ACC112 (cell line): ENCODE measurements at regions not wholly inside any gene's neighbourhood (a gene's known extent, or its start where the extent isn't known, plus 50 kb on each side); places are given as distances from the start of the nearest gene placed in this dataset.

Experiments used
- H2AFZ ChIP-seq: fragments of 200-600 bp; sonication (generic); one replicate; pipeline ENCODE4 v1.6.0; 2017; ENCODE audit warnings: antibody characterized with exemption, low read length; ENCODE audit not compliant: unreplicated experiment
- H3K27ac ChIP-seq: fragments of 200-600 bp; sonication (generic); 2 replicates; pipeline ENCODE4 v1.5.1; 2014; ENCODE audit warnings: low read depth, mild to moderate bottlenecking, antibody characterized with exemption, low read length, moderate library complexity
- H3K27me3 ChIP-seq: fragments of 200-600 bp; sonication (generic); 2 replicates; pipeline ENCODE4 v1.6.1; 2014; ENCODE audit warnings: mild to moderate bottlenecking, antibody characterized with exemption, low read length, moderate library complexity, mixed read lengths; ENCODE audit not compliant: insufficient read depth
- H3K36me3 ChIP-seq: fragments of 200-600 bp; sonication (generic); 2 replicates; pipeline ENCODE4 v1.6.1; 2016; ENCODE audit warnings: mild to moderate bottlenecking, antibody characterized with exemption, low read length, moderate library complexity, mixed read lengths; ENCODE audit not compliant: insufficient read depth
- H3K4me1 ChIP-seq: fragments of 200-600 bp; sonication (generic); one replicate; pipeline ENCODE4 v1.6.1; 2016; ENCODE audit warnings: low read length, mixed read lengths; ENCODE audit not compliant: insufficient read depth, unreplicated experiment, control insufficient read depth
- H3K4me3 ChIP-seq: fragments of 200-600 bp; sonication (generic); 2 replicates; pipeline ENCODE4 v1.5.1; 2014; ENCODE audit warnings: mild to moderate bottlenecking, low read depth, low read length
- H3K79me2 ChIP-seq: fragments of 200-600 bp; sonication (generic); one replicate; pipeline ENCODE4 v1.6.0; 2016; ENCODE audit warnings: low read length; ENCODE audit not compliant: control insufficient read depth, unreplicated experiment, insufficient read depth

DNA sequence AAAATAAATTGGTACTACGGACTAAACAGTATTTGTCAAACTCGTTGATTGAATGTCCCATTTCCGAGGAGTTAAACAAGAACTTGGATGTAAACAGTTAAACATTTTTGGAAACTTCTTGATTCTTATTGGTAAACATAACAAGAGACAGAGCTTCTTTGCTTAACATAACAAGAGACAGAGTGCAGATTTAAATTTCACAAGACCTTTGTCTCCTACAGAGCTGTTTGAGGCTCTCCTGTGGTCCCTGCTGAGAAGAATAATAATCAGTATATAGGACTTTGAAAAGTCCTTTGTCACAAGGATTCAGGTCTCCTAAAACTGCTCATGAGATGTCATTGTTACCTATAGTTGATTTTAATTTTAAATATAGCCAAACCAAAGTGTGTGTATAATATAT is 170.6 kb upstream of the C21orf91 start:
- H3K36me3 ChIP-seq, result no peaks in the 10 kb centered on the region
- no peak overlapping the region for H3K27ac ChIP-seq
- H3K27me3 ChIP-seq, result no peaks in the 10 kb centered on the region
- no peaks in the 10 kb centered on the region for H3K4me1 ChIP-seq
- no peak overlapping the region for H2AFZ ChIP-seq
- H3K4me3 ChIP-seq, result no peak overlapping the region
- H3K79me2 ChIP-seq, result no peaks in the 10 kb centered on the region

DNA sequence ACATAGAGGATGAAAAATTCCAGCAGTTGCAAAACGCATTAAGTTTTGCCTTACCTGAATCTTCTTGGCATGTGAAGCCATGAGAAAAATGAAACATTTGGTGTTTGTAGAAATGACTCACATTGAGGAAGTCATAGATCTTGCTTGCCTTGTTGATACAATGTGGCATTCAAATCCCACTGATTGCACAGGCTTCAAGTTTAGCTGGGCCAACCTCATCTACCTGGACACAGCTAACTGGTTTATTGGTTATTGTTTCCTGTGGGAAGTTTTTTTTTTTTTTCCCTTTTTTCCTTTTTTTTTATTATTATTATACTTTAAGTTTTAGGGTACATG is 168.9 kb upstream of the C21orf91 start:
- Histone ChIP-seq H3K79me2 (no peaks in the 10 kb centered on the region), H3K27ac (no peak overlapping the region), H3K27me3 (no peaks in the 10 kb centered on the region), H3K4me3 (no peak overlapping the region), H3K4me1 (no peaks in the 10 kb centered on the region), H3K36me3 (no peaks in the 10 kb centered on the region), H2AFZ (no peak overlapping the region)

DNA sequence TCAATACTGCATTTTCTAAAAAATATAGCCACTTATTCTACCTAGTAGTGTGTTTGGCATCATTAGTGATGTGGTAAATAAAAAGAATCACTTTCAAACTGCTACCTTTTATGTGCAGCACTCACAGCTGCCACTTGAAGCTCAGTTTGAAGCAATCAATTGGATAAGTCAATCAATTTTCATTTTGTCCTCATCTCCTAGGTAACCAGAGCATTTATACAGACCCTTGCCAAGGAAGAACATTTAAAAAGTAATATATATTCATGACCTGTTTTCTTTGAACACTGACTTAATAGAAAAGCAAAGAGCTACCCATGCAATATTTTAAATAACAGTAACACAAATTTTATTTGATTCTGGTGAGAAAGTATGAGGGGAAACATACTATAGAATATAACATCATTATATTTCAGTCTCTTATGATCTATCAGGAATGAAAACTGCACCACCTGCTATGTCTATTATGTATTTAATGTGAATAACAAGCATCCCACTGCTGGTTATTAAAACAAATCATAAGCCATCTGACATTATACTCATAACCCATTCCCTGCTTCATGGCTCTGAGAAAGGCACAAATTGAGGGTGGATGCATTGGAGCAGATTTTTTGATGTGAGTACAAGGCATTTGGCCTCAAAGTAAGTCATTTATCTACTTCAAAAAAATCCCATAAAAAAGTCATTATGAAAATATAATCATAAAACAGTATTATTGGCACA is 168.4 kb upstream of the C21orf91 start:
- no peak overlapping the region for H3K4me3 ChIP-seq
- H3K27me3 ChIP-seq, result no peaks in the 10 kb centered on the region
- no peaks in the 10 kb centered on the region for H3K4me1 ChIP-seq
- H2AFZ ChIP-seq, result no peak overlapping the region
- H3K36me3 ChIP-seq, result no peaks in the 10 kb centered on the region
- H3K27ac ChIP-seq, result no peak overlapping the region
- no peaks in the 10 kb centered on the region for H3K79me2 ChIP-seq

DNA sequence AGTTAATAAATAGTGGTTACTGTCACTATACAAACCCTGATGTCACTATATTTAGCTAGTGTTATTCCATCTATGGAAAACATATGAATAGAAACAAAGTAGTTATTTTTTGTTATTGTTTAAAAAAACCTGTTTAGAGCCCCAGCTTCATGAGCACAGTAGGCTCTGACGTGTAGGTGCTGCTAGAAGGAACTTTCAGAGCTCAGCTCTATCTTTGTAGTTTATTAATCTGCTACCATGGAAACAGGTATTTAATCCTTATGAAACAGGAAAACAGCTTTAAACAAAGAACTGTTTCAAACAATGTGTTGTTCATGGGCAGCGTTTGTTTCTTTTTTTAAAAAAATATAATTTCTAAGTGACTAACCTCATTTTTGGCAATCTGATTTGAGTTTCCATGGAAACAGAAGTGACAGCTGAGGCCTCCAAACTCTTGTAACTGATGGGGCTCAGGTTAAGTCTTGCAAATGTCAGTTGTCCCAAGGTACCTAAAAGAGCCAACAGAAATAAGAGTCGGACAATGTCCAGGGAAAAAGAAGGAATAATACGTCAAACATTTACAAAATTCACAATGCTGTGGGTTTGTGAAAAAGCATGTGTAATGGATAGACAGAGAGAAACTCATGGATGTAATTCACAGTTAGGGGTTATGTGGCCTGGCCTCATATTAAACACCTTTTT is 162.0 kb upstream of the C21orf91 start:
- no peaks in the 10 kb centered on the region for H3K79me2 ChIP-seq
- H3K36me3 ChIP-seq, result no peaks in the 10 kb centered on the region
- no peaks in the 10 kb centered on the region for H3K27me3 ChIP-seq
- no peak overlapping the region for H3K4me3 ChIP-seq
- H2AFZ ChIP-seq, result no peak overlapping the region
- H3K4me1 ChIP-seq, result no peaks in the 10 kb centered on the region
- H3K27ac ChIP-seq, result no peak overlapping the region

DNA sequence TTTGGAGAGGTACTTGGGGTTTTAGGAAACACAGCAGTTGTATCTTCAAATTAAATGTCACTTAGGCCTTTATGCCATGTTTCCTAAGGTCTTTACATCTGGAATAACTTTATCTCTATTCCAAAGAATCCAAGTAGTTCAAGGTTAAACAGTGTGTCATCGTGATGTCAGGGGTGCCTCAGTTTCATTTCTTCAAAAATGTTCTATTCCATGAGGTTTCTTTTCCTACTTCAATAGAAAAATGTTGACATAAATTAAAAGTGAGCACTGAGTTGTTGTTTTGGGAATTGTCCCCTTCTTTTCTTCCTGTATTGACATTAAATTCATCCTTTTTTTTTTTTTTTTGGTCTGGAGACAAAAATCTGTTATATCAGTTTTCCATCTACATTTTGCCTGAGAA is 160.6 kb upstream of the C21orf91 start:
- H3K4me3 ChIP-seq, result no peak overlapping the region
- H3K36me3 ChIP-seq, result no peaks in the 10 kb centered on the region
- no peaks in the 10 kb centered on the region for H3K27me3 ChIP-seq
- no peak overlapping the region for H3K27ac ChIP-seq
- no peak overlapping the region for H2AFZ ChIP-seq
- H3K79me2 ChIP-seq, result no peaks in the 10 kb centered on the region
- H3K4me1 ChIP-seq, result no peaks in the 10 kb centered on the region

DNA sequence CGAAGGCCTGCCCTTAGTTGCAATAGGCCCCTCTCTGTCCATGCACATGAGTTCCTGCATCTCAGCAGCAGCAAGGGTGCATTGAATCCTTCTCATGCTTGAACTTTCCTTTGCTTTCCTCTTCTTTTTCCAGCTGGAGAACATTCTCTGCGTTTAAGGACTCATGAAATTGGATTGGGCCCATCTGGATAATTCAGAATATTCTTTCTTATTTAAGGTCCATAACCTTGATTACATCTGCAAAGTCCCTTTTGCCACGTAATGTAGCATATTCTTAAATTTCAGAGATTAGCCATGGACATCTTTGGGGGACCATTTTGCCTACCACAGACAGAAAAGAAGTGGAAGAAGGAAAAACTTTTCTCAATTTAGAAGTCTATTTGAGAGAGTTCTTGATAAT is 159.7 kb upstream of the C21orf91 start:
- Histone ChIP-seq H3K27ac (no peak overlapping the region), H3K79me2 (no peaks in the 10 kb centered on the region), H3K4me3 (no peak overlapping the region), H3K27me3 (no peaks in the 10 kb centered on the region), H2AFZ (no peak overlapping the region), H3K36me3 (no peaks in the 10 kb centered on the region), H3K4me1 (no peaks in the 10 kb centered on the region)

DNA sequence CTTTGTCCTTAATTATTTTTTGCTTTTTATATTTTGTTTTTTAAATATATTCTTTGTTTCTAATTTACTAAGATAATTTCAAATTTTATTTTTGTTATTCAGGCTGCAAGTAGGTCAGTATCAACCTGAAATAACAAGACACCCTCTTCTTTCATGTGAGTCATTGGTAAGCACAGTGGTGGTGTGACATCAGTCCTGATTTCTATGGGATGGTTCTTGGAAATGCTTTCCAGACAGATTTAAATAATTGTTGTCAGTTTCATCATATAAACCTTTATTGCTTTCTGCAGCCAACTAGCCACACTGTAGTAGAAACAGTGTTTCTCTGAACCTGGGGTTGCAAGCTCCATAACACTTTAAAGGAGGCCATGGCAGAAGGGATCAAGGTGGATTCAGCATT is 157.5 kb upstream of the C21orf91 start:
- Histone ChIP-seq H3K27me3 (no peaks in the 10 kb centered on the region), H3K79me2 (no peaks in the 10 kb centered on the region), H2AFZ (no peak overlapping the region)

DNA sequence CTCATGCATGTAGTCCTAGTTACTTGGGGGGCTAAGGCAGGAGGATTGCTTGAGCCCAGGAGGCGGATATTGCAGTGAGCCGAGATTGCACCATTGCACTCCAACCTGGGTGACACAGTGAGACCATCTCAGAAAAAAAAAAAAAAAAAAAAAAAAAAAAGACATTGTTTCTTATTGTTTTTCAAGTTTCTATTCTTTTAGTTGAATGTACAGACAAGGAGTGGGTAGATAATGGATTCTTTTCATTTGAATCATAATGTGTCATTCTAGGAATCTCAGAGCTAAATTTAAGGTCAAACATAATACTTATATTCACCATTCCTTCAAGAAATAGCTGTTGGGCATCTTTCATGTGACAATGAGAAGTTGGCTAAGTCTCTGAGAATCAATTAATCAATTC is 157.0 kb upstream of the C21orf91 start:
- Histone ChIP-seq H3K79me2 (no peaks in the 10 kb centered on the region), H3K27me3 (no peaks in the 10 kb centered on the region), H3K4me1 (no peaks in the 10 kb centered on the region), H3K4me3 (no peak overlapping the region), H3K36me3 (no peaks in the 10 kb centered on the region), H3K27ac (no peak overlapping the region), H2AFZ (no peak overlapping the region)

More for the DNA sequence above, 157.5 kb upstream of the C21orf91 start:
- Histone ChIP-seq H3K27ac (no peak overlapping the region), H3K4me3 (no peak overlapping the region), H3K36me3 (no peaks in the 10 kb centered on the region), H3K4me1 (no peaks in the 10 kb centered on the region)

DNA sequence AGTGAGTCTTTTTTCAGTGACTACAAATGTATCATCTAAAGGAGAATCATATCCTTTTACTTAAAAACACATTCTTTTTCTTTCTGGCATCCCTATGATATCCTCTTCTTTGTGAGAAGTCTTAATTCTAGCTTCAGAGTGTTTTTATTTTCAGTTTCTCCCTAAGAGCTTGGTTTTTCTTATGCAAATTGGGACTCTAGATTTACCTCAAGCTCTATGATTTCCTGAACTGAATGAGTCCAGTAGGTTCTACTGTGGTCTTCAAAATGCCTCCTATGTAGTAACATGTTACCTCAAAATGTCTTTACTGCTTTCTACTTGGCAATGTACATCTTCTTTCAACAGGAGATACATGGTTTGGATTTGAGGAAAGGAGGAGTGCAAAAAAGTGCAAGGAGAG is 148.2 kb upstream of the C21orf91 start:
- H3K4me1 ChIP-seq, result no peaks in the 10 kb centered on the region
- no peak overlapping the region for H3K27ac ChIP-seq
- no peaks in the 10 kb centered on the region for H3K79me2 ChIP-seq
- no peak overlapping the region for H3K4me3 ChIP-seq
- no peak overlapping the region for H2AFZ ChIP-seq
- no peaks in the 10 kb centered on the region for H3K36me3 ChIP-seq
- H3K27me3 ChIP-seq, result no peaks in the 10 kb centered on the region

DNA sequence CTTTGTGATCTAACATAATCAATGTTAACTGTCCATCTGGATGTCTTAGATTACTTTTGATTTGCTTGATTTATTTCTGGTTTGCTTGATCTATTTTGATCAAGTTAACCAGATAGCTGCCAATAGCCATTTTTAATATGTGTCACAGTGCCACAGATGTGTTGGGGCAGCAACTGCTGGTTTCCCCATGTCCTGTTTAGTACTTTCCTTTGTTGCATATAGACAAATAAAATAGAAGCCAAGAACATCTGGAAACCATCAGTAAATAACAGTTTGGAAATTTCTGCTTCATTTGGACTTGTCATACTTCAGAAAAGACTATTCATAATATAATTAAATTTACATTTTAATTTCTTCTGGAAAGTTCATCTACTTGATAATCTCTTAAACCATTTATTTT is 145.6 kb upstream of the C21orf91 start:
- no peaks in the 10 kb centered on the region for H3K79me2 ChIP-seq
- no peak overlapping the region for H2AFZ ChIP-seq
- H3K27ac ChIP-seq, result no peak overlapping the region
- H3K4me3 ChIP-seq, result no peak overlapping the region
- H3K4me1 ChIP-seq, result no peaks in the 10 kb centered on the region
- no peaks in the 10 kb centered on the region for H3K27me3 ChIP-seq
- H3K36me3 ChIP-seq, result no peaks in the 10 kb centered on the region

DNA sequence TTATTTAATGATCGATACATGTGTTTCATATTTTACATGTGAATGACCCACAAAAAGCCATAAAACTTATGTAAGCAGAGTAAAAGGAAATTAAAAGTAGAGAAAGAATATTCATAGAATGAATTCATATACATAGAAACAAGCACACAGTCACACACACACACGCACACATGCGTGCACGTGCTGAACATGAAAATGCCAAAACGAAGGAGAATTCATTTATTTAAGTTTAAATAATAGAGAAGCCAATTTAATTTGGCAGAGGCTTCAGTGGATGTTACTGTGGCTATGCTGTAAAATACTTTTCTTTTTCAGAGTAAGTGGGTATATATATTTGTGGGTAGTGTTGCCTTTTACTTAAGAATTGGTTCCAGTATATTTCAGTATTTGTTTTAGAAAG is 145.0 kb upstream of the C21orf91 start:
- Histone ChIP-seq H2AFZ (no peak overlapping the region), H3K79me2 (no peaks in the 10 kb centered on the region), H3K27ac (no peak overlapping the region), H3K4me1 (no peaks in the 10 kb centered on the region), H3K36me3 (no peaks in the 10 kb centered on the region), H3K4me3 (no peak overlapping the region), H3K27me3 (no peaks in the 10 kb centered on the region)
